Body of pancreas (tissue), 4 donors: ENCODE measurements at regions not wholly inside any gene's neighbourhood (a gene's known extent, or its start where the extent isn't known, plus 50 kb on each side); places are given as distances from the start of the nearest gene placed in this dataset.

Experiments
- ATAC-seq: fragments of 150-250 bp; one replicate; pipeline ENCODE4 v1.9.1; 2016
- DNase-seq, 4 donors: peaks; one replicate each; pipeline ENCODE4 v3.0.0-alpha.2; 2019
- H3K27ac ChIP-seq, 4 donors: fragments of 200-600 bp; sonication (generic); 1 replicate in 3 of 4; 2 replicates in 1 of 4; pipeline versions ENCODE4 v1.5.1 to v1.6.1; 2016 to 2019; ENCODE audit warnings: mild to moderate bottlenecking in 1 of 4, mixed read lengths in 1 of 4, moderate library complexity in 1 of 4
- H3K27me3 ChIP-seq, 2 donors: fragments of 200-600 bp; sonication (generic); one replicate each; pipeline ENCODE4 v1.6.0; 2016; ENCODE audit warnings: mild to moderate bottlenecking in 1 of 2
- H3K36me3 ChIP-seq, 2 donors: fragments of 200-600 bp; sonication (generic); replicated peaks in 1 of 2; 2 replicates each; pipeline ENCODE4 v1.5.1; 2016; ENCODE audit warnings: low read depth in 2 of 2; ENCODE audit not compliant: insufficient read depth in 1 of 2
- H3K4me1 ChIP-seq: fragments of 200-600 bp; sonication (generic); one replicate; pipeline ENCODE4 v1.6.0; 2016
- H3K4me3 ChIP-seq, 2 donors: fragments of 200-600 bp; sonication (generic); 1 replicate in 1 of 2; 2 replicates in 1 of 2; pipeline ENCODE4 v1.5.1; 2016 to 2019
- H3K9me3 ChIP-seq, 3 donors: fragments of 200-600 bp; sonication (generic); 1 replicate in 2 of 3; 2 replicates in 1 of 3; pipeline ENCODE4 v1.5.1; 2016
- CTCF ChIP-seq, 7 experiments: fragments of 450-650 bp in 4 of 7; fragments of 200-600 bp in 3 of 7; sonication (generic) in 3 of 7; IDR thresholded peaks; one replicate each; pipeline ENCODE4 v1.5.1; 2016 to 2019; ENCODE audit warnings: antibody characterized with exemption in 7 of 7
- POLR2A ChIP-seq, 3 donors: fragments of 450-650 bp; IDR thresholded peaks; one replicate each; pipeline ENCODE4 v1.6.1; 2016; ENCODE audit warnings: antibody characterized with exemption in 3 of 3, mild to moderate bottlenecking in 2 of 3
- WGBS, 2 donors: methylation state at CpG; one replicate each; pipeline ENCODE4 v1.1.5; 2017; 5-methylcytosine and 5-hydroxymethylcytosine counted together
- intact Hi-C: fragments of 100-400 bp; cut with DNase I; formaldehyde crosslinking; loops from one replicate; pipeline ENCODE4 v1.15.1; 2023

- WGBS, 2 donors, result 66 to 72% methylated on average over 6 of the region's 6 CpGs
Observed at GRCh38 chr5:117681431-117682254, 1107.0 kb upstream of the SEMA6A start.

GRCh38 chr5:117680426-117680825 is 1105.8 kb upstream of the SEMA6A start:
- DNase-seq (no peak), ATAC-seq (no peak)
- Histone ChIP-seq H3K36me3 (no peaks in the 10 kb centered on the region), H3K9me3 (no peaks in the 10 kb centered on the region), H3K4me3 (no peak overlapping the region), H3K4me1 (no peaks in the 10 kb centered on the region), H3K27ac (no peak overlapping the region), H3K27me3 (no peaks in the 10 kb centered on the region)
- intact Hi-C loops, result no loop called here
- 85 to 96% methylated on average over 1 of the region's 1 CpG for WGBS, 2 donors
- no peak for TF ChIP-seq CTCF (IDR thresholded peaks at IDR 0.05)
- TF ChIP-seq POLR2A (IDR thresholded peaks at IDR 0.05), result no peak

More at GRCh38 chr5:117681431-117682254, 1107.0 kb upstream of the SEMA6A start:
- Histone ChIP-seq H3K36me3 (no peaks in the 10 kb centered on the region), H3K4me3 (no peak overlapping the region), H3K9me3 (no peaks in the 10 kb centered on the region), H3K4me1 (no peaks in the 10 kb centered on the region), H3K27me3 (no peaks in the 10 kb centered on the region), H3K27ac (no peak overlapping the region)
- no peak for DNase-seq
- TF ChIP-seq CTCF (IDR thresholded peaks at IDR 0.05) (no peak), POLR2A (IDR thresholded peaks at IDR 0.05) (no peak)
- ATAC-seq, result no peak
- intact Hi-C loops, result no loop called here

- WGBS, 2 donors, result 74 to 76% methylated on average over 4 of the region's 4 CpGs
- DNase-seq, result no peak
Observed at GRCh38 chr5:117679046-117679445, 1104.4 kb upstream of the SEMA6A start.

GRCh38 chr5:117675646-117676045 is 1101.0 kb upstream of the SEMA6A start:
- no peaks in the 10 kb centered on the region for H3K9me3 ChIP-seq
- TF ChIP-seq CTCF (IDR thresholded peaks at IDR 0.05), result no peak
- no peak for TF ChIP-seq POLR2A (IDR thresholded peaks at IDR 0.05)
- H3K4me3 ChIP-seq, result no peak overlapping the region
- no peaks in the 10 kb centered on the region for H3K27me3 ChIP-seq
- H3K4me1 ChIP-seq, result no peaks in the 10 kb centered on the region
- H3K36me3 ChIP-seq, result no peaks in the 10 kb centered on the region
- ATAC-seq (no peak), DNase-seq (no peak)
- no peak overlapping the region for H3K27ac ChIP-seq
- 42 to 53% methylated on average over 4 of the region's 4 CpGs for WGBS, 2 donors
- intact Hi-C loops, result no loop called here

More at GRCh38 chr5:117679046-117679445, 1104.4 kb upstream of the SEMA6A start:
- ATAC-seq, result no peak
- Histone ChIP-seq H3K4me1 (no peaks in the 10 kb centered on the region), H3K27ac (no peak overlapping the region), H3K4me3 (no peak overlapping the region), H3K36me3 (no peaks in the 10 kb centered on the region), H3K9me3 (no peaks in the 10 kb centered on the region), H3K27me3 (no peaks in the 10 kb centered on the region)
- intact Hi-C loops, result no loop called here
- TF ChIP-seq POLR2A (IDR thresholded peaks at IDR 0.05), result no peak
- no peak for TF ChIP-seq CTCF (IDR thresholded peaks at IDR 0.05)

GRCh38 chr5:117671551-117671950 is 1096.9 kb upstream of the SEMA6A start:
- H3K27ac ChIP-seq, result no peak overlapping the region
- TF ChIP-seq CTCF (IDR thresholded peaks at IDR 0.05) (no peak), POLR2A (IDR thresholded peaks at IDR 0.05) (no peak)
- ATAC-seq, result no peak
- H3K36me3 ChIP-seq, result no peaks in the 10 kb centered on the region
- intact Hi-C loops, result no loop called here
- H3K9me3 ChIP-seq, result no peaks in the 10 kb centered on the region
- 70 to 71% methylated on average over 1 of the region's 1 CpG for WGBS, 2 donors
- no peaks in the 10 kb centered on the region for H3K27me3 ChIP-seq
- no peak for DNase-seq
- H3K4me1 ChIP-seq, result no peaks in the 10 kb centered on the region
- H3K4me3 ChIP-seq, result no peak overlapping the region
